Hippocampal formation (tissue), 2 donors: ENCODE measurements at regions not wholly inside any gene's neighbourhood (a gene's known extent, or its start where the extent isn't known, plus 50 kb on each side); places are given as distances from the start of the nearest gene placed in this dataset.

ENCODE experiments used
- DNase-seq, 2 donors: peaks; one replicate each; lab custom pipeline; 2025; lab: John Stamatoyannopoulos, UW

DNA sequence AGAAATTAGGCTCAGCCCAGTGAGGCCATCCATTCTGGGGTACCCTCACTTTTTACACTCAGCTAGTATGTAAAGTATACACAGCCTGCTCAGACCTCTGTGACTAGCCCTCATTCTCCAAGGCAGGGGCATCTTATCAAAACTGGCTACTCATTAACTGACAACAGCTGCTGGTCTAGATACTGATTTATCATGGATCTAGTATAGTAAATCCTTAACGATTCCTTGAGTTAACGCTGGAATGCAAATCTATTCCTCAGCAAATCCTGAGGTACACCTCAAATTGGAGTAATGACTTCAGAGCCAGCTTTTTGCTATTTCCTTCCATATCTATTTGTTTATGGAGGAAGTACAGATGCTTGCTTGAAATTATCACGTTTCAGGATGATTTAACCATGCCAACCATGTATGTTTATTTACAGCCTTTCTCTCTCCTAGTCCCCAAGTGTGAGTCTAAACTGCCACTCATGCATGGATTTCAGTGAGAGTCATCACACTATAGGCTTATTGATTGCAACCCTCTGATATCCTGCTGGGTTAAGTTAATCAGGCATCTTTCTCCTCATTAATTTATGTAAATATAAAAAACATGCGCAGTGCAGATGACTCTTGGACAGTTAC is 70.2 kb upstream of the DOK6 start:
- no peak for DNase-seq

DNA sequence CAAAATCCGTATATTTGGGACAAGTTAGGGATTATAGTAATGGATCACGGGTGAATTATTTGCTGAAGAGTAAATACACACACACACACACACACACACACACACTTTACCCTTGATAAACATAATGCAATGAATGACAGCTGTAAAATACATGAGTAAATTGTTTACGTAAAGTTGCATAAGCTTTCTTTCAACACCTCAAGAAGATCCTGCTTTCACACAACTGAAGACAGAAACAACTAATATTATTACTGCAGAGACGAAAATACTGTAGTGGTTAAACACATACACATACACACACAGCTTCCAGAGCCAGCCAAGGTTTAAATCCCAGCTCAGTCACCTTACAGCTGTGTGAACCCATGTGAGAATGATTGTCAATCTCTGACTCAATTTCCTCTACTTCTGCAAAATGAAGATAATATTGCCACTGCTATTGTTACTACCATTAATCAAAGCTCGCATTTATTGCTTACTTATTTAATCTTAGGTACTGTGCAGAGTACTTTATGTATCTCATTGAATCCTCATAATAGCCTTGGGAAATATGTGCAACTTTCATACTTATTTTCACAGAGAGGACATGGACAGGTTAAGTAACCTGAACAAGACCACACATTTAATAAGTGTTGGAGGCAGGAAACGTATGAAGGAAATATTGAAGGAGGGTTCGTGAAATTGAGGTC is 50.6 kb upstream of the DOK6 start:
- DNase-seq, result no peak
